Left ventricle myocardium superior (tissue), 1 donor: ENCODE measurements at regions not wholly inside any gene's neighbourhood (a gene's known extent, or its start where the extent isn't known, plus 50 kb on each side); places are given as distances from the start of the nearest gene placed in this dataset.

Source experiments
- ATAC-seq: fragments of 200-7000 bp; cut with Tn5 transposase; one replicate; pipeline ENCODE4 v1.9.1; 2020; ENCODE audit warnings: mild to moderate bottlenecking, moderate library complexity
- DNase-seq: peaks from one replicate; pipeline ENCODE4 v3.0.0-alpha.2; 2020
- intact Hi-C: fragments of 100-400 bp; cut with micrococcal nuclease; formaldehyde crosslinking; loops from one replicate; pipeline ENCODE4 v1.11.0; 2022
- donor health status: DM: no; HTN: yes; CAD: no; lungs with severe emphysema.

DNA sequence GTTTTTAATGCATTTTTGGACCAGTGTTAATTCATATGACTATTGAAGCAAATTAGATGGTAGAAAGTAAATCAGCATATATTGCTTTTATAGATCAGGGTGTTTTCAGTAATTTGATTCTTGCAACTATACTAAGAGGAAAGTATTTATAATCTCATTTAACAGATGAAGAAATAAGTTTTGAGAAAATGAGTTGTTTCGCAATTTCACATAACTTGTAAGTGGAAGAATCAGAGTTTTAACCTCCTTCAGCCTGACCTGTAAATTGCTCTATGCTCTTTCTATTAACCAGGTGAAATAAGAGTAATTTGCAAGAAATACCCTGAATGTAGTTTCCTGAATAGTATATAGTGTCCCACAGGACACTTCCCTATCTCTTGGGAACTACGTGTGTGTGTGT, 1106.8 kb upstream of the RAG2 start:
- DNase-seq = no peak
- ATAC-seq = no peak
- intact Hi-C loops = no loop called here

- DNase-seq = no peak
- intact Hi-C loops = no loop called here
- ATAC-seq = no peak
Observed at GRCh38 chr11:37699644-37700043, 1101.6 kb upstream of the RAG2 start.

DNA sequence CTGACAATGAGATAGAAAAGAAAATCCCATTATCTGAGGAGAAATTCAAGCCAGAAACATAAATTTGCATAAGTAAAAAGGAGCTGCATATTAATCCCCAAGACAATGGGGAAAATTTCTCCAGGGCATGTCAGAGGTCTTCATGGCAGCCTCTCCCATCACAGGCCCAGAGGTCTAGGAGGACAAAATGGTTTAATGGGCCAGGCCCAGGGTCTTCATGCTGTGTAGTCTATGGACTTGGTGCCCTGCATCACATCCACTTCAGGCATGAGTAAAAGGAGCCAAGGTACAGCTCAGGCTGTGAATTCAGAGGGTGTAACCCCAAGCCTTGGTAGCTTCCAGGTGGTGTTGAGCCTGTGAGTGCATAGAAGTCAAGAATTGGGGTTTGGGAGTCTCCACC, 1097.2 kb upstream of the RAG2 start:
- ATAC-seq (no peak), DNase-seq (no peak)
- intact Hi-C loops = no loop called here

- DNase-seq = no peak
- ATAC-seq = no peak
- intact Hi-C loops = no loop called here
Observed at GRCh38 chr11:37689951-37690350, 1091.9 kb upstream of the RAG2 start.

- intact Hi-C loops = no loop called here
- DNase-seq = no peak
- no peak for ATAC-seq
Observed at GRCh38 chr11:37688456-37688855, 1090.4 kb upstream of the RAG2 start.

GRCh38 chr11:37687130-37687529, 1089.1 kb upstream of the RAG2 start:
- intact Hi-C loops = no loop called here
- ATAC-seq = no peak
- DNase-seq = no peak

GRCh38 chr11:37671321-37671720, 1073.3 kb upstream of the RAG2 start:
- no peak for ATAC-seq
- intact Hi-C loops = no loop called here

GRCh38 chr11:37666960-37667359, 1068.9 kb upstream of the RAG2 start:
- DNase-seq = no peak
- ATAC-seq = no peak
- intact Hi-C loops = no loop called here

More at GRCh38 chr11:37671321-37671720, 1073.3 kb upstream of the RAG2 start:
- no peak for DNase-seq

GRCh38 chr11:37657645-37658044, 1059.6 kb upstream of the RAG2 start:
- intact Hi-C loops = no loop called here
- ATAC-seq = no peak
- no peak for DNase-seq

GRCh38 chr11:37647767-37648166, 1049.7 kb upstream of the RAG2 start:
- intact Hi-C loops = no loop called here
- DNase-seq (no peak), ATAC-seq (no peak)

- DNase-seq (no peak), ATAC-seq (no peak)
- intact Hi-C loops = no loop called here
Observed at GRCh38 chr11:37643968-37644367, 1045.9 kb upstream of the RAG2 start.

- intact Hi-C loops = no loop called here
- ATAC-seq = no peak
- no peak for DNase-seq
Observed at GRCh38 chr11:37642296-37642695, 1044.3 kb upstream of the RAG2 start.

DNA sequence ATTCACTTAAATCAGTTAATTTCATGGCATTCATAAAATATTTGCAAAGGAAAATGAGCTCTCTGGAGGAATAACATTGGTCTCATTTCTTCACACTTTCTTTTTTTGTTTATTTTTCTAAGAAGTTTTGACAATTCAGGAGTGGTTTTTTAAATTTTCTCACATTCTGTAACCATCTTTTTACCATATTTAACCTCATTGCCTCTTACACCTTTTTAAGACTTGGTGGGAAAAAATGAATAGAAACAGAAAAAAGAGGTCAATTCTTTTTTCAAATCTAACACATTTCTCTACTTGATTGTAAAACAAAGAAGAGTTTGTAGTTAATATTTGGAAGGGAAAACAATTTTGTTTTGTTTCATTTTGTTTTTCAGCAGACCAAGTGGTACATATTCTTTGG, 1034.7 kb upstream of the RAG2 start:
- no peak for DNase-seq
- intact Hi-C loops = no loop called here
- no peak for ATAC-seq

GRCh38 chr11:37630866-37631265, 1032.8 kb upstream of the RAG2 start:
- intact Hi-C loops = no loop called here
- ATAC-seq (no peak), DNase-seq (no peak)

DNA sequence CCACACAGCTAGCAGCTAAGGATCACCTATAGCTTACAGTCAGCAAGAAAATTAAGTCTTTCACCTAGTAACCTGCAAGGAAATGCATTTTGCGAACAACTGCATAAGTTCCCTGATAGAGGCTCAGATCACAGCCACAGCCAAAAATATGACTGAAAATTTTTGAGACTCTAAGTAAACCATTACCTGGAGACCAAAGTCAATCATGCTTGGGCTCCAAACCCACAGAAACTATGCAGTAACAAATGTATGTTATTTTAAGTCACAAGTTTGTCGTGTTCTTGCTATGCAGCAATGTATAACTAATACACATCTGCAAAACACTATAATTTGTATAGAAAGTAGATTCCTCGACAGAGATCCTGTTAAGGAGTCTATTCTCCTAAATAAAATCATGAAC, 1025.7 kb upstream of the RAG2 start:
- ATAC-seq (no peak), DNase-seq (no peak)
- intact Hi-C loops = no loop called here

DNA sequence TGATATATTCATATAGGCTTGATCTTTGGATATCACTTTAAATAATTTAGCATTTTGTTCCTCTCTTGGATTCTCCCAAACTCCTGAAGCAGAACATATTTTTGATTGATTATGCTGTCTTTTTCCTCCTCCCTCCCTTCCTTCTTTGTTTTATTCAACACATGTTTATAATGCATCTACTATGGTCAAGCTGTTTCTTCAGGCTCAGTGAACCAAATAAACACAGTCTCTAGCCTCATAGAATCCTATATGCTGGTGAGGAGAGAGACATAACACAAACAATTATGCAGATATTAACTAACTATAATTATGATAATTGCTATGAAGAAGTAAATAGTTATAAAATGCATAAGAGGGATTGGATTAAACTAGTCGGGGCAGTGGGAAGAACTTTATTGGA, 1023.6 kb upstream of the RAG2 start:
- intact Hi-C loops = no loop called here
- DNase-seq (no peak), ATAC-seq (no peak)

- ATAC-seq = no peak
- no peak for DNase-seq
- intact Hi-C loops = no loop called here
Observed at GRCh38 chr11:37616291-37616690, 1018.3 kb upstream of the RAG2 start.

- ATAC-seq = no peak
- DNase-seq = no peak
- intact Hi-C loops = no loop called here
Observed at GRCh38 chr11:37613031-37613430, 1015.0 kb upstream of the RAG2 start.

- ATAC-seq = no peak
- intact Hi-C loops = no loop called here
- no peak for DNase-seq
Observed at GRCh38 chr11:37612146-37612545, 1014.1 kb upstream of the RAG2 start.

DNA sequence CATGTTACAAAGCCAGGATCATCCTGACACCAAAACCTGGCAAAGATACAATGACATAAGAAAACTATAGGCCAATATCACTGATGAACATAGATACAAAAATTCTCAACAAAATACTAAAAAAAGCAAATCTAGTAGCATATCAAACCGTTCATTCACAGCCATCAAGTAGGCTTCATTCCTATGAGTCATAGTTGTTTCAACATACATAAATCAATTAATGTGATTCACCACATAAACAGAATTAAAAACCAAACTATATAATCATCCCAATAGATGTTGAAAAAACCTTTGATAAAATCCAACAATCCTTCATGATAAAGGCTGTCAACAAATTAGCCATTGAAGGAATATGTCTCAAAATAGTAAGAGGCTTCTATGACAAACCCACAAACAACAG, 1007.2 kb upstream of the RAG2 start:
- ATAC-seq (no peak), DNase-seq (no peak)
- intact Hi-C loops = no loop called here

- DNase-seq (no peak), ATAC-seq (no peak)
- intact Hi-C loops = no loop called here
Observed at GRCh38 chr11:37598381-37598780, 1000.3 kb upstream of the RAG2 start.

- DNase-seq (no peak), ATAC-seq (no peak)
Observed at GRCh38 chr11:37597776-37598175, 999.7 kb upstream of the RAG2 start.

More at GRCh38 chr11:37597776-37598175, 999.7 kb upstream of the RAG2 start:
- intact Hi-C loops = no loop called here
